ENCODE measurements at regions not wholly inside any gene's neighbourhood (a gene's known extent, or its start where the extent isn't known, plus 50 kb on each side); places are given as distances from the start of the nearest gene placed in this dataset.
"Not testable (repeated sequence)": the region's sequence is repeated elsewhere in the genome, so short reads cannot be mapped to it uniquely, and the experiment has no call there.

- Histone ChIP-seq H3K9me3 (replicated peaks in 1 of 11) (peaks cover 0 to 22% (median 10%) of the 10 kb centered on the region in 11 experiments; a peak in 16 of 22 replicates), H3K4me1 (peaks cover 0 to 7% (median 0%) of the 10 kb centered on the region in 10 experiments; a peak in 2 of 20 replicates), H3K27me3 (no peaks in the 10 kb centered on the region), H3K27ac (no peak overlapping the region), H3K4me2 (no peak overlapping the region), H3K4me3 (no peak overlapping the region), H3K36me3 (no peaks in the 10 kb centered on the region), H3K9ac (no peak overlapping the region), H4K20me1 (no peaks in the 10 kb centered on the region)
- TF ChIP-seq Cebpa-rat (IDR thresholded peaks at IDR 0.05) = no peak
Observed at GRCh38 chr12:25357595-25357994, 106.9 kb upstream of the KRAS start.

- H3K36me3 ChIP-seq, H4K20me1 ChIP-seq, H3K4me2 ChIP-seq, H3K4me1 ChIP-seq, H3K9ac ChIP-seq, H3K27ac ChIP-seq, H3K4me3 ChIP-seq, H3K27me3 ChIP-seq: not testable (repeated sequence)
- H3K9me3 ChIP-seq (replicated peaks in 1 of 11) = peaks cover 0 to 12% (median 5%) of the 10 kb centered on the region in 11 experiments; a peak in 5 of 22 replicates
Observed at GRCh38 chr12:25352942-25353341, 102.2 kb upstream of the KRAS start.

- H3K27ac ChIP-seq = no peak overlapping the region
- no peak overlapping the region for H3K9ac ChIP-seq
- H3K27me3 ChIP-seq = no peaks in the 10 kb centered on the region
- peaks cover 0 to 12% (median 5%) of the 10 kb centered on the region in 11 experiments; a peak in 5 of 22 replicates for H3K9me3 ChIP-seq (replicated peaks in 1 of 11)
- no peak for TF ChIP-seq Cebpa-rat (IDR thresholded peaks at IDR 0.05)
- no peaks in the 10 kb centered on the region for H3K36me3 ChIP-seq
- H3K4me3 ChIP-seq = no peak overlapping the region
- no peaks in the 10 kb centered on the region for H4K20me1 ChIP-seq
- peaks cover 0 to 10% (median 0%) of the 10 kb centered on the region in 10 experiments; a peak in 6 of 20 replicates for H3K4me1 ChIP-seq
- peak overlapping the region in 2 of 11 experiments; percentile 5 to 12; a peak in 4 of 22 replicates for H3K4me2 ChIP-seq
Observed at GRCh38 chr12:25352083-25352918, 101.6 kb upstream of the KRAS start.

DNA sequence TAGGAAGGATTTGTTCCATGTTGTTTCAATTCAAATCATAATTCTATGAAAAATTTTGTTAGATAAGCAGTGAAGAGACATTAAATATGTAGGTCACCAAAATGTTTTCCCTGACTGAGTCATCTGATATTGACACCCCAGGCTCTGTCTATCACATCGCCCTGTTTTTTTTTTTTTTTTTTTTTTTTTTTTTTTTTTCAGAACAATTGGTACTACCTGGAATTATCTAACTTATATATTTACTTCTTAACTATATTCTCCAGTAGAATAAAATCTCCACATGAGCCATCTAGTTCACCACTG is 97.8 kb upstream of the KRAS start:
- Histone ChIP-seq H3K4me3 (no peak overlapping the region), H3K9ac (no peak overlapping the region), H3K27me3 (no peaks in the 10 kb centered on the region), H4K20me1 (no peaks in the 10 kb centered on the region), H3K36me3 (no peaks in the 10 kb centered on the region), H3K4me2 (no peak overlapping the region), H3K9me3 (replicated peaks in 1 of 11) (peaks cover 0 to 12% (median 5%) of the 10 kb centered on the region in 11 experiments; a peak in 5 of 22 replicates), H3K27ac (no peak overlapping the region), H3K4me1 (peaks cover 0 to 10% (median 0%) of the 10 kb centered on the region in 10 experiments; a peak in 6 of 20 replicates)
- no peak for TF ChIP-seq Cebpa-rat (IDR thresholded peaks at IDR 0.05)

GRCh38 chr12:25347716-25348592 is 97.2 kb upstream of the KRAS start:
- TF ChIP-seq Cebpa-rat (IDR thresholded peaks at IDR 0.05) = peak in 1 of 11 experiments; percentile 10; a peak in 1 of 22 replicates
- H4K20me1 ChIP-seq = no peaks in the 10 kb centered on the region
- H3K27ac ChIP-seq = no peak overlapping the region
- no peaks in the 10 kb centered on the region for H3K27me3 ChIP-seq
- H3K9me3 ChIP-seq (replicated peaks in 1 of 11) = peaks cover 0 to 10% (median 4%) of the 10 kb centered on the region in 11 experiments; a peak in 5 of 22 replicates
- H3K36me3 ChIP-seq = no peaks in the 10 kb centered on the region
- no peak overlapping the region for H3K9ac ChIP-seq
- H3K4me3 ChIP-seq = no peak overlapping the region
- H3K4me1 ChIP-seq = peaks cover 0 to 10% (median 0%) of the 10 kb centered on the region in 10 experiments; a peak in 6 of 20 replicates
- H3K4me2 ChIP-seq = no peak overlapping the region; a peak in 1 of 22 replicates

DNA sequence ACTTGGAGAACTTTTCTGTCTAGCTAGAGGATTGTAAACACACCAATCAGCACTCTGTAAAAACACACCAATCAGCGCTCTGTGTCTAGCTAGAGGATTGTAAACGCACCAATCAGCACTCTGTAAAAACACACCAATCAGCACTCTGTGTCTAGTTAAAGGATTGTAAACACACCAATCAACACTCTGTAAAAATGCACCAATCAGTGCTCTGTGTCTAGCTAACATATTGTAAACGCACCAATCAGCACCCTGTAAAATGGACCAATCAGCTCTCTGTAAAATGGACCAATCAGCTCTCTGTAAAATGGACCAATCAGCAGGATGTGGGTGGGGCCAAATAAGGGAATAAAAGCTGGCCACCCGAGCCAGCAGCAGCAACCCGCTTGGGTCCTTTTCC is 91.1 kb upstream of the KRAS start:
- not testable (repeated sequence) for H3K36me3 ChIP-seq, H3K4me1 ChIP-seq, H4K20me1 ChIP-seq, H3K4me3 ChIP-seq, H3K27ac ChIP-seq, H3K9ac ChIP-seq, H3K27me3 ChIP-seq
- Histone ChIP-seq H3K9me3 (replicated peaks in 1 of 11) (peaks cover 17 to 38% (median 29%) of the 10 kb centered on the region in 11 experiments), H3K4me2 (0 out of 22 replicates have a peak overlapping the region, but pooled peaks of 2 of the 11 experiments have one; percentile 12)

GRCh38 chr12:25337916-25338315 is 87.2 kb upstream of the KRAS start:
- Histone ChIP-seq H3K4me1 (peaks cover 8 to 25% (median 18%) of the 10 kb centered on the region in 10 experiments), H3K4me3 (no peak overlapping the region), H4K20me1 (no peaks in the 10 kb centered on the region), H3K9ac (no peak overlapping the region), H3K36me3 (no peaks in the 10 kb centered on the region), H3K9me3 (replicated peaks in 1 of 11) (peaks cover 17 to 38% (median 29%) of the 10 kb centered on the region in 11 experiments), H3K27me3 (no peaks in the 10 kb centered on the region), H3K4me2 (no peak overlapping the region), H3K27ac (no peak overlapping the region)
- TF ChIP-seq Cebpa-rat (IDR thresholded peaks at IDR 0.05) = no peak

GRCh38 chr12:25332143-25332542 is 81.4 kb upstream of the KRAS start:
- H3K9ac ChIP-seq = no peak overlapping the region
- no peaks in the 10 kb centered on the region for H4K20me1 ChIP-seq
- H3K9me3 ChIP-seq (replicated peaks in 1 of 11) = no peaks in the 10 kb centered on the region
- H3K4me3 ChIP-seq = no peak overlapping the region
- no peak overlapping the region for H3K27ac ChIP-seq
- no peak overlapping the region for H3K4me2 ChIP-seq
- H3K27me3 ChIP-seq = no peaks in the 10 kb centered on the region
- no peaks in the 10 kb centered on the region for H3K36me3 ChIP-seq
- no peak for TF ChIP-seq Cebpa-rat (IDR thresholded peaks at IDR 0.05)
- H3K4me1 ChIP-seq = peaks cover 0 to 37% (median 17%) of the 10 kb centered on the region in 10 experiments; a peak in 18 of 20 replicates

DNA sequence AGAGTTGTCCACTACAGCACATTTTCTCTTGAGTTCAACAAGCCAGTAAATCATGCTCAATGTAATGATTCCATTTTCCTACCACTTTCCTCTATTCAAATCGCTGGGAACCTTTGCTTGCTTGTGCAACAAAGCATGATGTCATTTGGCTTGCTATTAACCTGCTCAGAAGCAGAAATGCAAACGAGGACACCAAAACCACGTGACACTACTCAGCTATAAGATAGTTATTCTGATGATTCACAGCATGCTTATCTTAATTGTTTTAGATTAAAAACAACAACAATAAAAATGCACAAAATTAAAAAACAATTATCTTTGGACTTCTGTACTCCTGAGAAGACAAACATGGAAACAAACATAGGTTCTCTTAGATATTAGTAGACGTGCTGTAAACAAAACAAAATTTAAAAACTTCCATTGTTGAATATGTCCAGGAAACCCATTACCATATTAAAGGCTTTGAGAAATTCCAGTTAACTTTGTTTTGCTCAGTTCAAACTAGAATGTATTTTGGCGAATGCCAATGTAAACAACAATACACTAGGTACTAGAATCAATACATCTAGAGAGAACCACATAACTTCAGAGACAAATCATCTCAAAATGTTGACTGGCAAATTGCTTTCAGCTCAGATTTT is 77.5 kb upstream of the KRAS start:
- no peak for TF ChIP-seq Cebpa-rat (IDR thresholded peaks at IDR 0.05)
- Histone ChIP-seq H3K27ac (no peak overlapping the region), H3K4me3 (no peak overlapping the region), H3K4me2 (peak overlapping the region in 1 of 11 experiments; percentile 14; a peak in 1 of 22 replicates), H3K36me3 (no peaks in the 10 kb centered on the region), H3K27me3 (no peaks in the 10 kb centered on the region), H3K4me1 (peaks cover 15 to 34% (median 19%) of the 10 kb centered on the region in 10 experiments), H3K9ac (no peak overlapping the region), H3K9me3 (replicated peaks in 1 of 11) (no peaks in the 10 kb centered on the region), H4K20me1 (no peaks in the 10 kb centered on the region)
